Stimulated activated CD4-positive, alpha-beta T cell treated with anti-CD3 and anti-CD28 coated beads, Interleukin-12 subunit alpha, Interleukin-12 subunit beta, amount 100 ng/mL, for 24 hours (primary cell): ENCODE measurements at regions not wholly inside any gene's neighbourhood (a gene's known extent, or its start where the extent isn't known, plus 50 kb on each side); places are given as distances from the start of the nearest gene placed in this dataset.

Experiments used
- DNase-seq, 2 experiments: peaks; one replicate each; pipeline ENCODE4 v3.0.0-alpha.2; 2020; ENCODE audit warnings: low read depth in 2 of 2

DNA sequence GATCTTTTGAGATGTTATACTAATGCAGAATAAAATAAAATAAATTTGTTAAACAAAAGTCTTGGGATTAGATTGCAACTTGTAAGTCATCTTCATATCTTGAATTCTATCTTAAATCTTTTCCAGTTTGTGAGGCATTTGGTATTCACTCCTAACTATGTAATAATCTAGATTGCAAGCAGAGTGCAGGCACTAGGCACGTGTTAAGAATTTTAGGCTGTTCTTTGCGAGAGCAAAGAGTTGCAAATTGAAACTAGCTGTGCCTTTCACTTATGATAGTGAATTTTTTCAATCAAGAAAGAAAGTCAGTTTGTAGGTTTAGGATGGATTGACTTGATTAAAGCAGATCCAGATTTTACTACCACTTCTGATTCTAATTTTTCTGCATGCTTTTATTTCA, 264.1 kb upstream of the SPRY2 start:
- DNase-seq = no peak

DNA sequence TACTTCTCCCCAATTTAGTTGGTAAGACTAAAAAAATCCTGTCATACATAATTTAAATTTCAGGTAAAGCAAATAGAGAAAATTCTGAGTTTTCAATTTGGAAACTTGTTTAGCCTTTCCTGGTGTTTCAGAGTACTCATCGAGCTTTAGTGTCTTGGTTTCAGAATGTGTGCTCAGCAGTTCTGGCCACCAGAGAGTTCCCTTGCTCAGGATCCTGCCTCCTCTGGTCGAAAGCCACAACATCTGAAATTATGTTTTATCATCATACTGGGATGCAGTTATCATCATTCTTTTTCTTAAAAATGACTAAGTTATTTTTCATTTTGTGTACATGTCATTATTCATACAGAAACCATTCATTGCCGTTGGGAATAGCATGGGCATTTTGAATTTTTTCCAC, 263.2 kb upstream of the SPRY2 start:
- no peak for DNase-seq

DNA sequence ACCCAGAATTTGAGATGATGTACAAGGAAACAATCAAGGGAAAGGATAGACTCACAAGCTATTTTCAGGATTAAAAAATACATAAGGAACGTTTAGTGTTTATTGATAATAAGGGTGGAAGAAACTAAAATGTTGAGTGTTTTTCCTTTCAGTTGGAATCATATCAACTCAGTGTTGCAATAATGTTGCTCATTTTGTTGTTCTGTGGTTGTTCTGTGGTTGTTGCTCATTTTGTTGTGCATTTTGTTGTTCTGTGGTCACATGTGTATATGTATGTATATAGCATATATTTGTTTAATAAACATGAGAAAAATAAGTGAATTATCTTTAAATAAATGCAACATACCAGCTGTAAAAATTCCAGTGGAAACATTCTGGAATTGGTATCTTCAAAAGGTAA, 262.4 kb upstream of the SPRY2 start:
- no peak for DNase-seq

DNA sequence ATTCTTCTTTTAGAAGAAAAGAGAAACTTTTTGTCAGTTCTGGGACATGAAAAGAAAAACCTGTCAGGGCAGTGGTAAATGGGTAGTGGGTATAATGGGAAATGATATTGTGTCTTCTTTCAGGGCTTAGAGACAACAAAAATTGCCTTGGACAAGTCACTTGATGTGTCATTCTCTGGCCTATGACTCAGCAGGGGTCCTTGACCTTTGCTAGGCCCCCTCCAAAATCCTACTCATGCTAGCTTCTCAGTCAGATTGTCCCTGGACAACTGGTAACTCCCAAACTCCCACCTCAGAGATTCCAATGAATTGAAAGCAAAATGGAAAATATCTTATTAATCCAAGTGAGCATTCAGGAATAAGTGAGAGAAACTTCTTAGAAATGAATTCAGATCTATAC, 258.8 kb upstream of the SPRY2 start:
- DNase-seq = no peak

DNA sequence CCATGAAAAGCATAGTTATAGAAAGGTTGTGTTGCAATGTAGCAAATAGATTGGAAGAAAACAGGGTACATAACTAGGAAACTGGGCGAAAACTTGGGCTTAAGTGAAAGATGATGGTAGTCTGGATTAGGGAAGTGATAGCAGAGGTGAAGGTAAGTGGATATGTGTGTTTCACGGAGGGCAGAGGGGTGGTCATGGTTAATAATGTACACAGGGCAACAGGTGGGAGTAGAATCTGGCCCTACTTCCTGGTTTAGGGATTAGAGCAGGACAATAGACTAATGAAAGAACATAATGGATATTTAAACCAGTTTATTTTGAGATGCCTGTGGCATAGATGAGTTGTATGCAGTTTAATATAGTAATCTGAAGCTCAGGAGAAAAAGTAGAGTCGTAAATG, 257.3 kb upstream of the SPRY2 start:
- DNase-seq = no peak

DNA sequence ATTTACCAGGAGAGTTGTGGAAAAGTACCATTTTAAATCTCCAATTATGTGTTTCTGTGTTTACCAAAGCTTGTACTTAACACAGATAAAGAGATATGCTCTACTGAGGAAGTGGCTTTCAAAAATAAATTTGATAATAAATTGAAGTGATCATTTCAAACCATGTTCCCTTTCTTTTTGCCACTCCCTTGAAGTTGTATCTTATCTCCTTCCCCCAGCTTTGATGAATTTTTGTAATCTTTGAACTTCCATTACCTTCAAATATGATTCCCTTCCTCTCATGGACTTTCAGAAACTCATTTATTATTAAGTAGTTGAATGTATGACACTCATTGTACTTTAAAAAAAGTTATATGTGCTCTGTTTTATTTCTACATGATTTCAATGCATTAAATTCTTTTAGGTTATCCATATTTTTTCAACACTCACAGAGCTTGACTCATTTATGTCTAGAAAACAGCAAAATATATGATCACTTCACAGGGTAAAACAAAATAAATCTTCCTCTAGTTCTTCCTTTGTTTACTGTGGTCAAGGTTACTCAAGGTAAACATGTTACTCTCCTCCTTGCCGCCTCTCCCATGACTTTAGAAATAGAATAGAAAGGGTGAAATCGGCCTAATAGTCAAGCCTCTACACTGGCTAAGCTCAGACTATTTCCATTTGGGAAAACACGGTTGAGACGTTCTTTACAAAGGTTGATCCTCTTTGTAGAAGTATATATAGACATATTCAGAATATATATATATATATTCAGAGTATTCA, 251.2 kb upstream of the SPRY2 start:
- no peak for DNase-seq

DNA sequence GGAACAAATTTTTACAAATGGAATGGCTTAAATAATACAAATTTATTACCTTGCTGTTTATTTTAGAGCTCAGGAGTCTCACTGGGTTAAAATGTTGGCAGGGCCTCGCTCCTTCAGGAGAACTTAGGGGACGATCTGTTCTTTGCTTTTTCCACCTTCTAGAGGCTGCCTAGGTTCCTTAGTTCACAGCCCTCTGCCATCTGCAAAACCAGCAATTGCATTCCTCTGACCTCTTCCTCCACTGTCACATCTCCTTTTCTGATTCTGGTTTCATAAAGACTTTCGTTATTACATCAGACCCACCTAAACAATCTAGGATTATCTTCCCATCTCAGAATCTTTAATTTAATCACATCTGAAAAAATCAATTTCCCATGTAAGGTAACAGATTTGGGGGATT, 249.6 kb upstream of the SPRY2 start:
- no peak for DNase-seq

DNA sequence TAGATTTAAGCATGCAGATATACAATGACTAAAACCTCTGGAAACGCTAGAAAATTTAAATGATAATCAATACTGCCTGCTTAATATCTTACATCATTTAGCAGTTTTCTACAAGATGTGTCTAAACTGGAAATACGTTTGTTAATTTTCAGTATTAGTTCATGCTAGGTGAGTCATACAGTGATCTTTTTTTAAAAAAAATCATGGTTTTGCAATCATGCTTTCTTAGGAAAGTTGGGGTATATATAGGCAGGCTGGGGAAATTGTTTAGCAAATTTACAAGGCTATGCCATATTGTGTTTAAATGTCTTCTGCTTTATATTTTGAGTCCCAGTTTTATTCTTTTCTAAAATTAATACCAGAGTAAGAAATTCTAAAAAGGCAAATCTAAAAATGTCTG, 245.4 kb upstream of the SPRY2 start:
- DNase-seq = no peak

DNA sequence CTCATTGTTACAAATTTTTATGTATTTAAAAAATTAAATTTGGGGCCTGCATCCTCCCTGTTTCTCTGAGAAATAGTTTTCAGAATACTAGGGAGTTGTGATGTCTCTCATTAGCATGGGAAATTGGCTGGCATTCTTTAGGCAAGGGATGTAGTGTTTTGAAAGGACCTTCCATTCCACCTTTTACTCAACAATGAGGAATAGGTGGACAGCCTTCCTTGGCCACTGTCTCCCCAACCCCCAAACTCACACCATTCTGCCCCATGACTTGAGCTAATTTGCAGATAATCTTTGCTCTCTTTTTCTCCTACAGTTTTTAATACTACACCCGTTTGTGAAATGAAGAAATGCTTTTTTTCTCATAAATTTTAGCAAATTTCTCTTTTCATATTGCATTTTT, 244.6 kb upstream of the SPRY2 start:
- DNase-seq = no peak

DNA sequence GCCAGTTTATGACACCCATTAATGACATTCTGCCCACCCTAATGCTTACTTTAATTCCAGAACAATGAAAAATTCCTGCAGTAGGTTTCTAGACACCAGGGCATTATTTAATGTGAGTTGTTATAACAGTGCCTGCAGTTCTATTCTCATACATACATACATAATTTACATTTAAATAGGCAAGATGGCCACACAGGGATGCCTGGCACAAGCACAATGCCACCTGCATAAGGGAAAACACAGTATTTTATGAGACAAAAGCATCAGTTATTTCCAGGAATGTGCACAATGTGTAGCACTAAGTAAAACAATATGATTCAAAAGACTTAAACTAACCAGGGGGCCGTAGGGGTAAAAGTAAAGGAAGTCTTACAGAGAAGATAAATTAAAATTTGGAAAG, 243.9 kb upstream of the SPRY2 start:
- DNase-seq = no peak

DNA sequence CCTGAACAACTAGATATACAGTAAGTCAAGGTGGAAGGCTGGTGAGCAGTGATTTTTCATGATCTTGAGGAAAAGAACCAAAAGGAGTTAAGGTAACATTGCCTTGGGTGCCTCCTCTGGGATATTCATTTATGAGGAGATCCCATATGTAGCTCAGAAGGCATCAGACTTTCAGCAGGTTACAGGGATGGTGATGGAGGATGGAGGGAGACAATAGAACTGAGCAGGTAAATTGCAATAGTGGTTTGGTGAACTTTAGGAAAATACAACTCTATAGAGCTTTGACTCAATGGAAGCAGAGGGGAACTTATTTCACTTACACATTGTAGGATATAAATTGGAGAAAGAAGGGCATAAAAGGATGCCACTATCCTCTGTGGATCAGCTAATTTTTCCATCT, 243.4 kb upstream of the SPRY2 start:
- DNase-seq = no peak

DNA sequence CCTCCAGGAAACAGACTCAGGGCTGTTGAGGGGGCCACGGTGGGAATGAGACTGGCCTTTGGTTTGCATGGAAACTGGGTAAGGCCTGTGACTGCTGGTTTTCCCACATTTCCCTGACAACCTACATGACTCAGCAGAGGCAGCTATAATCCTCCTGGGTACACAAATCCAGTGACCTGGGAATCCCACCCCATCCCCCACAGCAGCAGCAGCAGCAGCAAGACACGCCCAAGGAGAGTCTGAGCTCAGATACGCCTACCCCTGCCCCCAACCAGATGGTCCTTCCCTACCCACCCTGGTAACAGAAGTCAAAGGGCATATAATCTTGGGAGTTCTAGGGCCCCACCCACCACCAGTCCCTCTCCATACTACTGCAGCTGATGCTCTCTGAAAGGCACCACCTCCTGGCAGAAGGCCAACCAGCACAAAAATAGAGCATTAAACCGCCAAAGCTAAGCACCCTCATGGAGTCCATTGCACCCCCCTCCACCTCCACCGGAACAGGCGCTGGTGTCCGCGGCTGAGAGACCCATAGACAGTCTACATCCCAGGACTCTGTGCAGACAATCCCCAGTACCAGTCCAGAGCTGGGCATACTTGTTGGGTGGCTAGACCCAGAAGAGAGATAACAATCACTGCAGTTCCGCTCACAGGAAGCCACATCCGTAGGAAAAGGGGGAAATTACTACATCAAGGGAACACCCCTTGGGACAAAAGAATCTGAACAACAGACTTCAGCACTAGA, 237.2 kb upstream of the SPRY2 start:
- DNase-seq = no peak

DNA sequence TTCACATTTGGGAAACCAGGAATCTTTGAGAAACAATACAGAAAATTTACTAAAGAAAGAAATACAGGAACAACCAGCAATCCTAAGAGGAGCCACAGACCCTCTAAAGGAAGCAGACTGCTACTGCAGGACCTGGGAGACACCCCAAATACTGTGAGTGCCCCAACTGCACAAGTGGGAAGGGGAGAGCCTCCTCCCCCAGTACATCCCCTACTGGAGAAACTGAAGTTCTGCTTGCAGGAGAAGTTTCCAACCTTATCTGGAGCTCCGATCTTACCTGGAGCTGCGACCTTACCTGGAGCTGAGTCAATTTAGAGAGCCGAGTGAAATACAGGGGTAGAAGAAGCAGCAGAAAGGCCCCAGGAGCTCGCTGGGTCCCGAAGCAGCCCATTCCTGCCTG, 236.4 kb upstream of the SPRY2 start:
- DNase-seq = no peak

DNA sequence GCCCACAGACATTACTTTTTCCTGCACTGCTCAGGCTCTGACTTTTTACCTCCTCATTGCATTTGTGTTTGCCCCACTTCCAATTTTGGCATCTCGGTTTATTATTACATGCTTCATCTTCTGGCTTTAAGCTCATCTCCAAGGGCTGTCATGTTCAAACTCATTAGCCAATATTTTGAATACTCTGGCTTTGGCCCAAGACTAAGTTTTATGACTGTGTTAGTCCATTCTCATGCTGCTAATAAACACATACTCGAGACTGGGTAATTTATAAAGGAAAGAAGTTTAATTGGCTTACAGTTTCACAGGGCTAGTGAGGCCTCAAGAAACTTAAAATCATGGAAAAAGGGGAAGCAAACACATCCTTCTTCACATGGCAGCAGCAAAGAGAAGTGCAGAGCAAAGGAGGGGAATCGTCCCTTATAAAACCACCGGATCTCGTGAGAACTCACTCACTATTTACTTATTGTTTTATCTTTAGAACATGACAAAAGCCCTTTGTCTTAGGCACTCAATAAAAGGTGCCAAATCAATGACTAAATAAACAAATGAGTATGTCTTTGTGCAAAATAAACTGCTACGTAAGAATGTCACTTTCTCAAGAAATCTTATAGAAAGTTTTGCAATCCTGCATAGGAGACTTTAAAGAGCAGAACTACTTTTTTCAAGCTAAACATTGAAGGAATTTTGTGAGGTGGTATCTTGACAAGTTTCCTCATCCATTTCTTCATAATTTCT, 233.4 kb upstream of the SPRY2 start:
- DNase-seq = no peak

DNA sequence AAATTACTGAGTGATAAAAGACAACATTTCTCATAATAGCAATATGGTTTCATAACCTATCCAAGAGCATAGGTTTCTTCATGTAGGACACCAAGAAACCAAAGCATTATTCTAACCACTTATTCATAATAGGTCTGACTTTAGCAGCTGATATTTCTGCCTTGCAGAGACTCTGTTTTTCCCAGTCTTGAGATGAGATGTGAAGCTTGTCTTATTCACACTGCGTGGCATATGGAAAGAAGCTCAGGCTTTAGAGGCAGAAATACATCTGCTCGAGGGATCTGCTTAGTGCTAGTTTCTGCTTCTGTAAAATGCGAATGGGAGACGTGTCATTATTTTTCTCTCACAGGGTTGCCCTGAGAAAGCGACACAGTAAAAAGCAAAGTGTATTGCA, 232.0 kb upstream of the SPRY2 start:
- DNase-seq = no peak

DNA sequence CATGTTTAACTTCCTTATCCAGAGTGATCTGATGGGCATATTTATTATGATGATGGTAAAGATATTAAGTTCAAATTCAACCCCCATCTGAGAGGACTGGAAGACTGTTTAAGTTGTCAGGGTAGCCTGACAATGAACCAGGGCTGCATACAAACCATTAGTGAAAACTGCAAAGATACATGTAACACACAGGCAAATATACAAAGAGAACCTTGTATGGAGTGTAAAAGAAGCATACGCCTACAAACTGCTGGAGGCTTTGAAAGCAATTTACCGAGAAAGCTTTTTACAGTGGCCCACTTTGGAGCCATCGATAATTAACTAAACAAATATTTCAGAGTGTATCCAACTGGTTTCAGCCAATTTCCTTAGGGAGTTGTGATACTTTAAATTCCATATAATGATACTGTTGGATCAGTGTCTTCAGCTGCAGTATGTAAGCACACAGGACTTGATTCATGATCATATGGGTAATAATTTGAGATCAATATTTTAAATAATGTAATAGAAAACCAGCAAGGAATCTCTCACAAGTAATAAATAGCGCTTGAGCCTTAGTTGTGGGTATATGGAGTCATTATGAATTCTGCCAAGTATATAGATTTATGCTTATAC, 231.5 kb upstream of the SPRY2 start:
- no peak for DNase-seq

DNA sequence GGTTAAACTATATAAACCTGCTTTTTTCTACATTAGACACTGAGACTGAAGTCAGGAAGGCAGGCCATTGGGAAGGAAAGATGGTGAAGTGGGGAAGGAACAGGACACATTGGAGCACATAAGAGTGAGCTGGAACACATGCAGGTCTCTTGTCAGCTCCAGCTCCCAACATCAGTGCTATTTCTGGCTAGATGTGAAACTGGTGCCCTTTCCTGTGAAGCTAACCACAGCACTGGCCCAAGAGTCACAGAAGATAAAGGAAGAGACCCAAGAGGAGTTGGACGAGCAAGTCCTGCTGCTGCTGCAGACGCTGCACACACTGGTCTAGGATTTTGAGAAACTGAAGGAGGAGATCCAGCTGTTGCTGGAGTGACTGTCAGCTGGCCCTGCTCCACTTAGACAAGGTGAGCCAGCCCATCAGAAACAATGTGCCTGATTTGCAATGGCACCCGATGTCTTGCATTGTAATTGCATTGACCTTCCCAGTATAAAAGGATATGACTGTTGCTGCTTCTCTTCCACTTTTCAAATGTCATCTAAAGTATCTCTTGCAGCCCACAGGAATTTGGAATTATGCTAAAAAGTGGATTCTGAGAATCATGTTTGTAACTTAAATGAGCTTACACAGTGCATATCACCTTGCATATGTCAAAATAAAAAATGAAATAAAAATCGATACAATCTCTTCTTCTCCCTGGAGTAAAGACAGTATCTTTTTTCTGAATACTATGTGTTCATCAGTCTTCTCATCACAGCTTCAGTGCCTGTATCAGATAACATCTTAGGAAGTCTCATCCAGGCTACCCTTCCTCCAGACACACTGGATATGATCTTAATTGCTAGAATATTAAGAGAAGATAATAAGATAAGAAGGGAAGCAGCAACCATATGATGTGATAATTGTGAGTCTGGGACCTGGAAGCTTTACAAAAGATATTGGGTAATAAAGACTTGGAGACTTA, 230.7 kb upstream of the SPRY2 start:
- DNase-seq = no peak

DNA sequence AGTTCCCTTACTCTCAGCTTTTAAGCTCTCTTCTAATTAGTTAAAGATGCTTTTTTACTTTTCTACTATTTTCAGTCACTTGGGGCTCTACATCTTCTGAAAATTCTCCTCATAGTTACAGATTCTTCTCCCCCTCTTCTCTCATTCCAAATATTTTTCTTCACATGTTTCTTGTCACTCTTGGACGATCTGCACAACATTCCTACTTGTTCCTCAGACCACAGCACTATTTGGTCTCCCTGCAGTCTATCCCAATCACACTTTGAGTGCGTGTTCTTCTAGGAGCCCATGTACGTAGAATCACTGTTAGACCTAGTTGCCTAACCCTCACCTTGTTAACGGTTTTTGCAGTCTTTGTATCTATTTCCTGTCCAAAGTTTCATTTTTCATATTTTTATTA, 222.5 kb upstream of the SPRY2 start:
- no peak for DNase-seq

DNA sequence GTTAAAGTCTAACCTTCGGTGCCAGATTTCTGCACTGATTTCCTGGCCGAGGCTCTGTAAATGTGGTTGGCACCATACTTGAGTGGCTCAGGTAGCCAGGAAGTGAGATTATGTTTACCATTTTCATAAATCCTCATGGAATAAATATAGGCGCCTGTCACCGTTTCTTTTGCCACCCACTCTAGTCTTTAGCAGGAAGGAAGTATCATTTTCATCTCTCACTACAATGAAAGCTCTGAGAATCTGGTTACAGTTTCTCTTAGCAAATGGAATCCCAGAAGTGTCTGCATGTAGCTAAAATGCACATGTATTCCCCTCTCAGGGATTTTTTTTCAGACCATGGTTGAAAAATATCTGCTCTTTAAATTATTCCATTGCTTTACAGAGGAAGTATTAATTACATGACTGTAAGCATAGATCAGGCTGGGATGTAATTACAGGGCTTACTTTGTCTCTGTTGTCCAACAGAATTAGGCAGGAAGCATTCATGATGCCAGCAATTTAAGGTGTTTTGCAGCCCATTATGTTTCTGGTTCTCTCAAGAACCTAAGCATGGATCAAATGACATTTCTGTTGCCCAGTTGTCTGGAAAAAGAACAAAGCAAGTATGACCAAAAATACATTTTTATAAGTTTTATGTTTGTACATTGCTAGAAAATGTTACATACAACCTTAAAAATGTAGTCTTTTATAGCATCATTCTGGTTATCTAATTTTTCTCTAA, 221.7 kb upstream of the SPRY2 start:
- no peak for DNase-seq

DNA sequence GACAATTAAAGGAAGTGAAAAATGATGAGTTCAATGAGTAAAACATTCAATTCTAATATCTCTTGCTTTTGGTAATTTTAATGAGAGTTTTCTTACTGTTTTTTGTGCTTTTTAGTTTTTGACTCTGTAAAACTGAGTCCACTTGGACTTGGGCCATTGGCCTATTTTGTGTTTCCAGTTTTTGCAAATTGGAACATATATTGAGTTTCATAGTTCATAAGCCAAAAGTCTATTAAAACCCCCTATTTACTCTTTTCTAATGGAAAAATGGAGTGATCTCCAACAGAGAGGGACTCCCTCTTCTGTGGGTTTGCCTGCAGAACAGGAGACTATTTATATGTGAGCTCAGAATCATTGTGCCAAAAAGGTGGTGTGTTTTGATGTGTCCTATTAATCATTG, 219.7 kb upstream of the SPRY2 start:
- DNase-seq = no peak

DNA sequence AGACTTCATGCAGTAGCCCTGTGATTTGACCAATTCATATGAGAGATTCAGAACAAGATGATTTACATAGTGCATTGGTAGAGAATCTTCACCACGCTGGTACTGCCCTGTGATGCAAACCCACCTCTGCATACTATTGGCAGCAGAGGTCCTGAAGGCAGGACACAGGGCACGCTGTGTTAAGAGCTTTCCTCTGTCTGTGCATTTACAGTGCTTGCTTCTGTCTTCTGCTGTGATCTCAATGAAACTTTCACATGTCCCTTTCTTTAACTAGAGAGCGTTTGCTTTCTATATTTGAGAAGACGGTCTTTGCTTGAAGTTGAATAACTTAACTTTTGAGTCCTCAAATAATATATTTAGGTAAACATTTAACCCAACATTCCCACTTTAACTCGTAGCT, 219.0 kb upstream of the SPRY2 start:
- DNase-seq = no peak
